ENCODE measurements at regions not wholly inside any gene's neighbourhood (a gene's known extent, or its start where the extent isn't known, plus 50 kb on each side); places are given as distances from the start of the nearest gene placed in this dataset.

- TF ChIP-seq EZH2phosphoT487 (IDR thresholded peaks at IDR 0.05; ENCODE audit: borderline replicate concordance, low read length) (no peak), CTCF (IDR thresholded peaks at IDR 0.05; ENCODE audit: low read depth, low read length, poor library complexity, severe bottlenecking) (no peak)
These were observed 1154.6 kb downstream of the GALC start for GRCh38 chr14:86838363-86838762.
